ENCODE measurements at regions not wholly inside any gene's neighbourhood (a gene's known extent, or its start where the extent isn't known, plus 50 kb on each side); places are given as distances from the start of the nearest gene placed in this dataset.

DNA sequence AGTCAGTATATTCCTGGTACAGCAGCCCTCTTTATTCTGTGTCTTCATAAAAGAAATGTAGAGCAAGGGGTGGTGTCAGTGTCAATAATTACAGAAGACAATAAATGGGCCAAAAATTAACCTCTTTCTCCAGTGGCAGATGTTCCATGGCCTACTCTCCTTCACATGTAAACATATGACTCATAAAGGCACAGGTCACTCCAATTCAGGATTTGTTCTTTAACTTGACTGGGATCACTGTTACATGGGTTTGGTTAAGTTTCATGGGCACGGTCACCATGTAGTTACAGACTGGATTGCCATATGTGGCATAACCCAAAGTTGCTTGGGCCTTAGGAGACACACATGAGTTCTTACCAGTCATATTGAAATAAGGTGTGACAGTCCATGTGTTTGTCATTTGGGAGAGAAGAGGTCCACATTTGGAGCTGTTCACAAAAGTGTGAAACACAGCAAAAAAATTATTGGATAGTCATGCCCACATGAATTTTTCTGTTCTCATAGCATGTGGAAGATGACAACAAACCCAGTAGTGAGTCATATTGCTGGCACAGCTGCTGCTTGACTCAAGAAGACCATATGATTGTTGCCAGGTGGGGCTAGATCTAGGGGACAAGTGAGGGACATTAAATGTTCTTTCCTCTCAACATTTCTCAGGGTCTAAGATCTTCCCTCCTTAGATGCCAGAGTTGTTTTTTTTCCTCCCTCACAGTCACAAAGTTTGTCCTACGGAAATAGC, 68.1 kb upstream of the HTR2A start:
- H3K9me3 Mint-ChIP-seq: peaks cover 0 to 2% of the 10 kb centered on the region in 2 donors
- Histone ChIP-seq H3K27me3 (ENCODE audit: control insufficient read depth, insufficient read depth, low read length) (no peaks in the 10 kb centered on the region), H3K9me3 (ENCODE audit: control insufficient read depth, insufficient read depth, low read length) (no peaks in the 10 kb centered on the region), H3K4me3 (ENCODE audit: low read length) (no peak overlapping the region), H3K36me3 (ENCODE audit: control insufficient read depth, insufficient read depth, low read length) (no peaks in the 10 kb centered on the region), H3K27ac (ENCODE audit: low read length) (no peak overlapping the region), H3K4me1 (ENCODE audit: control insufficient read depth, insufficient read depth, low read length) (no peaks in the 10 kb centered on the region)
- DNase-seq: no peak
- H3K4me3 Mint-ChIP-seq: no peak overlapping the region
- no peaks in the 10 kb centered on the region for H3K27me3 Mint-ChIP-seq (ENCODE audit: low read depth in 2 of 2)
- TF ChIP-seq, protein P1, sequence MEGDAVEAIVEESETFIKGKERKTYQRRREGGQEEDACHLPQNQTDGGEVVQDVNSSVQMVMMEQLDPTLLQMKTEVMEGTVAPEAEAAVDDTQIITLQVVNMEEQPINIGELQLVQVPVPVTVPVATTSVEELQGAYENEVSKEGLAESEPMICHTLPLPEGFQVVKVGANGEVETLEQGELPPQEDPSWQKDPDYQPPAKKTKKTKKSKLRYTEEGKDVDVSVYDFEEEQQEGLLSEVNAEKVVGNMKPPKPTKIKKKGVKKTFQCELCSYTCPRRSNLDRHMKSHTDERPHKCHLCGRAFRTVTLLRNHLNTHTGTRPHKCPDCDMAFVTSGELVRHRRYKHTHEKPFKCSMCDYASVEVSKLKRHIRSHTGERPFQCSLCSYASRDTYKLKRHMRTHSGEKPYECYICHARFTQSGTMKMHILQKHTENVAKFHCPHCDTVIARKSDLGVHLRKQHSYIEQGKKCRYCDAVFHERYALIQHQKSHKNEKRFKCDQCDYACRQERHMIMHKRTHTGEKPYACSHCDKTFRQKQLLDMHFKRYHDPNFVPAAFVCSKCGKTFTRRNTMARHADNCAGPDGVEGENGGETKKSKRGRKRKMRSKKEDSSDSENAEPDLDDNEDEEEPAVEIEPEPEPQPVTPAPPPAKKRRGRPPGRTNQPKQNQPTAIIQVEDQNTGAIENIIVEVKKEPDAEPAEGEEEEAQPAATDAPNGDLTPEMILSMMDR (IDR thresholded peaks at IDR 0.05): no peak
- 50% methylated on average over 2 of the region's 2 CpGs for WGBS (ENCODE audit: insufficient coverage)
- intact Hi-C loops (cut with micrococcal nuclease): no loop called here
- no peaks in the 10 kb centered on the region for H3K4me1 Mint-ChIP-seq
- no peak overlapping the region for H3K27ac Mint-ChIP-seq
- no peaks in the 10 kb centered on the region for H3K36me3 Mint-ChIP-seq
- ATAC-seq: no peak

DNA sequence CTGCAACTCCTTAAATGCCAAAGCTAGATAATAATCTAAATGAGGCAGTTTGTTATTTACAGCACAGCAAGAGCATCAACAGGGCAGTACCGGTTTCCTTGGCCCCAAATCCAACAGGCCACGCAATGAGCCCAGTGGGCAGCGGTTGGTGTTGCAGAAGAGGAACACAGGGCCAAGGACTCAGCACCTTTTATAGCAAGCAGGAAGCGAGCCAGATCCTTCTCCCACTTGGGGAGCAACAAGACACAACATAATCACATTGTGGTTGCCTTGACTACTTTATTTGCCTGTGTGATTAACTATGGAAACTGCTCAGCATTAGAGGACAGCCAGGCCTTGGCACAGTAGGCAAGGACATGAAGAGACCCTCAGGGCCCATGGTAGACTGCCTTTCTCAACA, 67.1 kb upstream of the HTR2A start:
- no peaks in the 10 kb centered on the region for H3K27me3 Mint-ChIP-seq (ENCODE audit: low read depth in 2 of 2)
- no peak for ATAC-seq
- H3K4me1 ChIP-seq (ENCODE audit: control insufficient read depth, insufficient read depth, low read length): no peaks in the 10 kb centered on the region
- TF ChIP-seq, protein P1 (IDR thresholded peaks at IDR 0.05): no peak
- no peaks in the 10 kb centered on the region for H3K27me3 ChIP-seq (ENCODE audit: control insufficient read depth, insufficient read depth, low read length)
- H3K4me3 Mint-ChIP-seq: no peak overlapping the region
- H3K27ac Mint-ChIP-seq: no peak overlapping the region
- H3K36me3 Mint-ChIP-seq: no peaks in the 10 kb centered on the region
- H3K27ac ChIP-seq (ENCODE audit: low read length): no peak overlapping the region
- H3K36me3 ChIP-seq (ENCODE audit: control insufficient read depth, insufficient read depth, low read length): no peaks in the 10 kb centered on the region
- no peak for DNase-seq
- peaks cover 0 to 2% of the 10 kb centered on the region in 2 donors for H3K9me3 Mint-ChIP-seq
- no peak overlapping the region for H3K4me3 ChIP-seq (ENCODE audit: low read length)
- H3K9me3 ChIP-seq (ENCODE audit: control insufficient read depth, insufficient read depth, low read length): no peaks in the 10 kb centered on the region
- 95% methylated on average over 4 of the region's 4 CpGs for WGBS (ENCODE audit: insufficient coverage)
- intact Hi-C loops (cut with micrococcal nuclease): no loop called here
- H3K4me1 Mint-ChIP-seq: no peaks in the 10 kb centered on the region

DNA sequence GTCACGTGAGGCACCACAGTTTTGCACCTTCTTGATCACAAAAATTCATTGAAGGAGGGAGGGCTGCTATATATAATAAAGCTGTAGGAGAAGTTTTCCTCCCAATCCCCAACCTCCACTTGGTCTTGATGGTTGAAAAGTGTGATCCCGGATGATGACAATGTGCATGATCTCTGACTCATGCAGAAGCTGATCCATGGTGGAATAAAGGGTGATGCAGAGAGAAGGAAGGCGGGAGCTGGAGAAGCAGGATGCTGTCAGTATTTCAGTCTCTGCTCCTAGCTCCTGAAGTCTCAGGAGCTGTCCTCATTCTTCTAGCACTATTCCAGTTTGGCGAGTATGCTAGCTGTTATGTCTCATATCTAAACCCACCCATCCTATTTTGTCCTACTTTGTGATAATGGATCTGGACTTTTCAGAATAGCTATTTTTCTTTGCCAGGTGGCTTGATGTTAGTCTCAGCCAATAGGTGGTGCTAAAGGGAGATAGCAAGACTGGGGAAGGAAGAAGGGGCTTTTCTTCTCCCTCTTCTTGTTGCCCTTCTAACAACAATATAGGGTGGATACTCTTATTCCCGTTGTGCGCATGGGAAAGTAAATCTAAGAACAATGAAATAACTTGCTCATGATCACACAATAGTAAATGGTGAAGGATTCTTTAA, 65.6 kb upstream of the HTR2A start:
- WGBS (ENCODE audit: insufficient coverage): 100% methylated on average over 3 of the region's 6 CpGs
- Histone ChIP-seq H3K4me3 (ENCODE audit: low read length) (no peak overlapping the region), H3K27me3 (ENCODE audit: control insufficient read depth, insufficient read depth, low read length) (no peaks in the 10 kb centered on the region), H3K27ac (ENCODE audit: low read length) (no peak overlapping the region), H3K9me3 (ENCODE audit: control insufficient read depth, insufficient read depth, low read length) (no peaks in the 10 kb centered on the region), H3K36me3 (ENCODE audit: control insufficient read depth, insufficient read depth, low read length) (no peaks in the 10 kb centered on the region), H3K4me1 (ENCODE audit: control insufficient read depth, insufficient read depth, low read length) (no peaks in the 10 kb centered on the region)
- TF ChIP-seq, protein P1 (IDR thresholded peaks at IDR 0.05): no peak
- DNase-seq: no peak
- Mint-ChIP-seq H3K27ac (no peak overlapping the region), H3K9me3 (peaks cover 0 to 2% of the 10 kb centered on the region in 2 donors), H3K36me3 (no peaks in the 10 kb centered on the region), H3K4me1 (no peaks in the 10 kb centered on the region), H3K4me3 (no peak overlapping the region), H3K27me3 (ENCODE audit: low read depth in 2 of 2) (peaks cover 4 to 5% of the 10 kb centered on the region in 2 donors)
- intact Hi-C loops (cut with micrococcal nuclease): no loop called here
- ATAC-seq: no peak
